IMR-90 (cell line): ENCODE measurements at regions not wholly inside any gene's neighbourhood (a gene's known extent, or its start where the extent isn't known, plus 50 kb on each side); places are given as distances from the start of the nearest gene placed in this dataset.

Experiments
- ATAC-seq: fragments of 200-7000 bp; cut with Tn5 transposase; 2 replicates; pipeline ENCODE4 v1.9.1; 2020; ENCODE audit warnings: low read depth, mild to moderate bottlenecking, moderate library complexity
- BruUV-seq: library from RNA; stranded (reverse); fragments of 400-500 nt; replicated peaks from 2 replicates; lab custom pipeline; 2021; lab: Mats Ljungman, UMichigan
- CTCF ChIA-PET: fragments of 300-600 bp; formaldehyde crosslinking; extraction: SDS; loops from one replicate; lab custom pipeline; 2021; ENCODE audit warnings: antibody characterized with exemption; lab: Yijun Ruan, JAX
- POLR2A ChIA-PET: fragments of 300-600 bp; sonication (Branson Sonifier 250); formaldehyde crosslinking; loops from one replicate; lab custom pipeline; 2022; ENCODE audit warnings: antibody characterized with exemption; ENCODE audit not compliant: unreplicated experiment; lab: Charles Lee
- DNase-seq: peaks from one replicate; pipeline ENCODE4 v3.0.0; 2013
- H2AFZ ChIP-seq: replicated peaks from 2 replicates; pipeline ENCODE3; 2013; ENCODE audit warnings: low read length, mild to moderate bottlenecking; ENCODE audit not compliant: poor library complexity
- H2AK5ac ChIP-seq: 2 replicates; pipeline ENCODE4 v1.6.1; 2013; ENCODE audit warnings: low read depth, low read length, inconsistent platforms
- H2AK9ac ChIP-seq: replicated peaks from 2 replicates; pipeline ENCODE3; 2013; ENCODE audit warnings: mild to moderate bottlenecking, low read depth, low read length, moderate library complexity; ENCODE audit not compliant: poor library complexity
- H2BK120ac ChIP-seq: 2 replicates; pipeline ENCODE4 v1.6.1; 2013; ENCODE audit warnings: low read depth, low read length, inconsistent platforms
- H2BK15ac ChIP-seq: 3 replicates; pipeline ENCODE4 v1.6.1; 2013; ENCODE audit warnings: low read depth, low read length, inconsistent platforms
- H2BK20ac ChIP-seq: 2 replicates; pipeline ENCODE4 v1.6.1; 2013; ENCODE audit warnings: low read depth, mild to moderate bottlenecking, inconsistent platforms, low read length, moderate library complexity
- H2BK5ac ChIP-seq: 2 replicates; pipeline ENCODE4 v1.6.1; 2013; ENCODE audit warnings: mild to moderate bottlenecking, low read depth, low read length, inconsistent platforms; ENCODE audit not compliant: poor library complexity, severe bottlenecking
- H3K14ac ChIP-seq: replicated peaks from 2 replicates; pipeline ENCODE4 v1.6.1; 2013; ENCODE audit warnings: low read depth, low read length, inconsistent platforms
- H3K18ac ChIP-seq: 2 replicates; pipeline ENCODE4 v1.6.1; 2013; ENCODE audit warnings: low read depth, low read length, control low read depth
- H3K23ac ChIP-seq: 2 replicates; pipeline ENCODE4 v1.6.1; 2013; ENCODE audit warnings: low read depth, low read length, inconsistent platforms
- H3K27ac ChIP-seq: 2 replicates; pipeline ENCODE4 v1.5.1; 2013; ENCODE audit warnings: mild to moderate bottlenecking, control low read depth, low read length; ENCODE audit not compliant: insufficient read depth
- H3K27me3 ChIP-seq: 2 replicates; pipeline ENCODE4 v1.6.1; 2013; ENCODE audit warnings: low read length; ENCODE audit not compliant: control insufficient read depth, insufficient read depth
- H3K36me3 ChIP-seq: 2 replicates; pipeline ENCODE4 v1.6.1; 2013; ENCODE audit warnings: low read length, mixed read lengths; ENCODE audit not compliant: control insufficient read depth, insufficient read depth
- H3K4ac ChIP-seq: 2 replicates; pipeline ENCODE4 v1.6.1; 2013; ENCODE audit warnings: low read depth, low read length, inconsistent platforms
- H3K4me1 ChIP-seq: 2 replicates; pipeline ENCODE4 v1.6.1; 2013; ENCODE audit warnings: low read length, mixed read lengths; ENCODE audit not compliant: control insufficient read depth, insufficient read depth
- H3K4me2 ChIP-seq: 2 replicates; pipeline ENCODE4 v1.6.1; 2013; ENCODE audit warnings: low read depth, mild to moderate bottlenecking, control low read depth, low read length, moderate library complexity
- H3K4me3 ChIP-seq: 2 replicates; pipeline ENCODE4 v1.5.1; 2013; ENCODE audit warnings: low read depth, mild to moderate bottlenecking, control low read depth, low read length, moderate library complexity; ENCODE audit not compliant: insufficient read depth
- H3K56ac ChIP-seq: 2 replicates; pipeline ENCODE4 v1.6.1; 2013; ENCODE audit warnings: low read length, inconsistent platforms; ENCODE audit not compliant: insufficient read depth; ENCODE audit errors: extremely low read depth
- H3K79me1 ChIP-seq, 2 experiments: 2 replicates each; pipeline ENCODE4 v1.6.1; 2013; ENCODE audit warnings: low read length in 2 of 2, inconsistent platforms in 1 of 2, low read depth in 1 of 2
- H3K9ac ChIP-seq: 2 replicates; pipeline ENCODE4 v1.6.1; 2013; ENCODE audit warnings: low read depth, low read length, control low read depth
- H3K9me1 ChIP-seq: 2 replicates; pipeline ENCODE4 v1.6.1; 2013; ENCODE audit warnings: low read length, inconsistent platforms; ENCODE audit not compliant: insufficient read depth
- H3K9me3 ChIP-seq: 2 replicates; pipeline ENCODE4 v1.6.1; 2013; ENCODE audit warnings: low read length; ENCODE audit not compliant: control insufficient read depth, insufficient read depth
- H4K20me1 ChIP-seq: 2 replicates; pipeline ENCODE4 v1.6.1; 2013; ENCODE audit warnings: low read length, inconsistent platforms; ENCODE audit not compliant: insufficient read depth
- H4K5ac ChIP-seq: 2 replicates; pipeline ENCODE4 v1.6.1; 2013; ENCODE audit warnings: mild to moderate bottlenecking, low read depth, low read length, control low read depth
- H4K8ac ChIP-seq, 2 experiments: 2 replicates each; pipeline ENCODE4 v1.6.1; 2013; ENCODE audit warnings: low read depth in 2 of 2, low read length in 2 of 2, control low read depth in 1 of 2, inconsistent platforms in 1 of 2
- H4K91ac ChIP-seq: 2 replicates; pipeline ENCODE4 v1.6.1; 2013; ENCODE audit warnings: low read depth, low read length, inconsistent platforms; ENCODE audit not compliant: insufficient read depth
- BHLHE40 ChIP-seq: fragments of 150-350 bp; IDR thresholded peaks from 2 replicates; pipeline ENCODE4 v1.6.1; 2016; ENCODE audit warnings: mild to moderate bottlenecking, low read depth, low read length
- CEBPB ChIP-seq: IDR thresholded peaks from 2 replicates; pipeline ENCODE4 v1.6.1; 2012; ENCODE audit warnings: low read depth, low read length, improper control_type of control experiment
- CHD1 ChIP-seq: IDR thresholded peaks from 2 replicates; pipeline ENCODE4 v1.6.1; 2012; ENCODE audit warnings: low read depth, low read length, improper control_type of control experiment
- FOS ChIP-seq: fragments of 150-350 bp; IDR thresholded peaks from 2 replicates; pipeline ENCODE4 v1.6.1; 2016; ENCODE audit warnings: low read depth, low read length
- MAFK ChIP-seq: IDR thresholded peaks from 2 replicates; pipeline ENCODE4 v1.6.1; 2012; ENCODE audit warnings: low read depth, low read length, improper control_type of control experiment
- MAZ ChIP-seq: IDR thresholded peaks from 2 replicates; pipeline ENCODE4 v1.6.1; 2012; ENCODE audit warnings: low read depth, mild to moderate bottlenecking, low read length, improper control_type of control experiment, moderate library complexity, borderline replicate concordance
- MXI1 ChIP-seq: IDR thresholded peaks from 2 replicates; pipeline ENCODE4 v1.6.1; 2012; ENCODE audit warnings: low read depth, mild to moderate bottlenecking, low read length, moderate library complexity, borderline replicate concordance
- NFE2L2 ChIP-seq: fragments of 150-350 bp; IDR thresholded peaks from 2 replicates; pipeline ENCODE4 v1.6.1; 2016; ENCODE audit warnings: low read depth, mild to moderate bottlenecking, low read length
- POLR2A ChIP-seq: IDR thresholded peaks from 2 replicates; pipeline ENCODE4 v1.6.1; 2012; ENCODE audit warnings: mild to moderate bottlenecking, low read depth, low read length
- RAD21 ChIP-seq: IDR thresholded peaks from 2 replicates; pipeline ENCODE4 v1.6.1; 2012; ENCODE audit warnings: low read length, improper control_type of control experiment
- RCOR1 ChIP-seq: IDR thresholded peaks from 2 replicates; pipeline ENCODE4 v1.6.1; 2012; ENCODE audit warnings: mild to moderate bottlenecking, low read length, improper control_type of control experiment; ENCODE audit not compliant: insufficient replicate concordance
- RFX5 ChIP-seq: IDR thresholded peaks from 2 replicates; pipeline ENCODE4 v1.8.0; 2012; ENCODE audit warnings: low read depth, mild to moderate bottlenecking, low read length, moderate library complexity
- SMC3 ChIP-seq: fragments of 150-350 bp; IDR thresholded peaks from 2 replicates; pipeline ENCODE4 v1.6.1; 2016; ENCODE audit warnings: low read depth, mild to moderate bottlenecking, antibody characterized with exemption, low read length, moderate library complexity
- WGBS, 2 experiments: methylation state at CpG; one replicate each; pipeline versions ENCODE4 v1.1.5 to v1.1.7; 2013; ENCODE audit warnings: missing lambda C conversion rate in 2 of 2; ENCODE audit not compliant: insufficient read length in 1 of 2; ENCODE audit errors: extremely low coverage in 2 of 2; 5-methylcytosine and 5-hydroxymethylcytosine counted together
- dilution Hi-C: fragments of 300-500 bp; cut with HindIII; formaldehyde crosslinking; loops from one replicate; pipeline ENCODE4 v1.14.3; 2018; ENCODE audit warnings: low sequenced_read_pairs; ENCODE audit not compliant: unreplicated experiment
- in situ Hi-C: fragments of 300-500 bp; cut with MboI; formaldehyde crosslinking; loops from 3 replicates; pipeline ENCODE4 v1.14.3; 2019; ENCODE audit warnings: low sequenced_read_pairs, inconsistent platforms, mixed read lengths
- intact Hi-C: fragments of 100-400 bp; cut with micrococcal nuclease; formaldehyde crosslinking; loops from 2 replicates; pipeline ENCODE4 v1.10.0; 2022
- TF ChIP-seq, protein P1 (sequence below): fragments of 150-350 bp; IDR thresholded peaks from 2 replicates; pipeline ENCODE4 v1.6.1; 2017; ENCODE audit warnings: mild to moderate bottlenecking, antibody characterized with exemption, low read length, low read depth
- TF ChIP-seq, protein P2 (sequence below): conservative IDR thresholded peaks from 2 replicates; pipeline ENCODE4 v1.5.1; 2012; ENCODE audit warnings: mild to moderate bottlenecking, low read depth, low read length, improper control_type of control experiment
- TF ChIP-seq, protein P3 (sequence below): fragments of 150-350 bp; IDR thresholded peaks from 2 replicates; pipeline ENCODE4 v1.6.1; 2016; ENCODE audit warnings: low read depth, mild to moderate bottlenecking, low read length, moderate library complexity, borderline replicate concordance

DNA sequence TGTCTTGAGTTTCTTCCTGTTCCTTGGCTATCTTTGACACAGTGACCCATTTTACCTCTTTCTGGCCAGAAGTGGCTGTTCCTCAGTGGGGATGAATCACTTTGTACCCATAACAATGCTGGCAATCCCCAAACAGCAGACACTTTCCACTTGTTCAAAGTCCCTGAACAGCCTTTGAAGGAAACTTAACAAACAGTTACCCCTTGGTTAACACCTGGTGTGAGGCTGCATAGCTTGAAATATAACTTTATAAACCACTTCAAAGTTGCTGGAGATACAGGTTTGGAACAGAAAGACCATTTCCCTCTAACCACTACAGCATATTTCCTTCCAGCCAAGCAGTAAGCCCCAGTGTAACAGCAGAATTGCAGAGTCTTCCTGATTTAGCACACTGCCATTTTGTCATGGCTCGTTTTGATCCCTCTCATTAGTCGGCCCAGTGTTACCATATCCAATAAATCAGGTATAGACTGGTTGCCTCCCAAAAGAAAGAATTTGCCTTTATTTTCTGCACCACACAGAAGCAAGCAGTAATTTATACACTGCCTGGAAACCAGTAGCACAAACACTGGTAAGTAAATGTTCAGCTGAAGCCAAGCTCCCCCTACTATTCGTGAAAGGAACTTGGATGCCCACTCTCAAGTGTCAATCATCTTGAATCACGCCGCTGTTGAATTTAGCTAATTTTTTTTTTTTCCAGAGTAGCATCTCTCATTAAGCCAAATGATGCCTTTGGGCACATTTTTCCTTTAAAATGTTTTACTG is 225.9 kb downstream of the PIK3R1 start:
- Histone ChIP-seq H3K18ac (no peak overlapping the region), H4K20me1 (no peaks in the 10 kb centered on the region), H3K4ac (no peak overlapping the region), H3K36me3 (no peaks in the 10 kb centered on the region), H3K27ac (no peak overlapping the region), H4K5ac (no peak overlapping the region), H3K56ac (no peak overlapping the region), H3K9me3 (no peaks in the 10 kb centered on the region), H2AFZ (no peak overlapping the region), H2AK9ac (no peak overlapping the region), H2BK120ac (no peak overlapping the region), H4K8ac (no peak overlapping the region), H3K9me1 (peaks cover 3% of the 10 kb centered on the region; the same call in 1 of the 2 replicates), H2BK20ac (no peak overlapping the region), H3K4me3 (no peak overlapping the region), H3K27me3 (no peaks in the 10 kb centered on the region), H4K91ac (no peak overlapping the region), H2BK5ac (no peak overlapping the region), H2AK5ac (no peak overlapping the region), H3K4me2 (no peak overlapping the region), H3K23ac (no peak overlapping the region), H2BK15ac (no peak overlapping the region), H3K4me1 (peaks cover 3% of the 10 kb centered on the region; the same call in 1 of the 2 replicates), H3K14ac (no peak overlapping the region), H3K79me1 (no peaks in the 10 kb centered on the region), H3K9ac (no peak overlapping the region)
- 83% methylated on average over 2 of the region's 5 CpGs; no CpG with 5 or more reads in 1 of the 2 experiments for WGBS, 2 experiments
- DNase-seq (no peak), ATAC-seq (no peak)
- POLR2A ChIA-PET: no interaction called here
- in situ Hi-C loops: no loop called here
- BruUV-seq: no TSS peak
- CTCF ChIA-PET: no interaction called here
- dilution Hi-C loops: no loop called here
- no peak for TF ChIP-seq RFX5
- TF ChIP-seq BHLHE40: no peak
- no peak for TF ChIP-seq CEBPB
- no peak for TF ChIP-seq MXI1
- no peak for TF ChIP-seq CHD1
- TF ChIP-seq RCOR1: no peak
- TF ChIP-seq, protein P1, sequence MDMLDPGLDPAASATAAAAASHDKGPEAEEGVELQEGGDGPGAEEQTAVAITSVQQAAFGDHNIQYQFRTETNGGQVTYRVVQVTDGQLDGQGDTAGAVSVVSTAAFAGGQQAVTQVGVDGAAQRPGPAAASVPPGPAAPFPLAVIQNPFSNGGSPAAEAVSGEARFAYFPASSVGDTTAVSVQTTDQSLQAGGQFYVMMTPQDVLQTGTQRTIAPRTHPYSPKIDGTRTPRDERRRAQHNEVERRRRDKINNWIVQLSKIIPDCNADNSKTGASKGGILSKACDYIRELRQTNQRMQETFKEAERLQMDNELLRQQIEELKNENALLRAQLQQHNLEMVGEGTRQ: no peak
- TF ChIP-seq MAFK: no peak
- no peak for TF ChIP-seq SMC3
- TF ChIP-seq NFE2L2: no peak
- TF ChIP-seq, protein P2, sequence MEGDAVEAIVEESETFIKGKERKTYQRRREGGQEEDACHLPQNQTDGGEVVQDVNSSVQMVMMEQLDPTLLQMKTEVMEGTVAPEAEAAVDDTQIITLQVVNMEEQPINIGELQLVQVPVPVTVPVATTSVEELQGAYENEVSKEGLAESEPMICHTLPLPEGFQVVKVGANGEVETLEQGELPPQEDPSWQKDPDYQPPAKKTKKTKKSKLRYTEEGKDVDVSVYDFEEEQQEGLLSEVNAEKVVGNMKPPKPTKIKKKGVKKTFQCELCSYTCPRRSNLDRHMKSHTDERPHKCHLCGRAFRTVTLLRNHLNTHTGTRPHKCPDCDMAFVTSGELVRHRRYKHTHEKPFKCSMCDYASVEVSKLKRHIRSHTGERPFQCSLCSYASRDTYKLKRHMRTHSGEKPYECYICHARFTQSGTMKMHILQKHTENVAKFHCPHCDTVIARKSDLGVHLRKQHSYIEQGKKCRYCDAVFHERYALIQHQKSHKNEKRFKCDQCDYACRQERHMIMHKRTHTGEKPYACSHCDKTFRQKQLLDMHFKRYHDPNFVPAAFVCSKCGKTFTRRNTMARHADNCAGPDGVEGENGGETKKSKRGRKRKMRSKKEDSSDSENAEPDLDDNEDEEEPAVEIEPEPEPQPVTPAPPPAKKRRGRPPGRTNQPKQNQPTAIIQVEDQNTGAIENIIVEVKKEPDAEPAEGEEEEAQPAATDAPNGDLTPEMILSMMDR: no peak
- TF ChIP-seq POLR2A: no peak
- TF ChIP-seq FOS: no peak
- TF ChIP-seq MAZ: no peak
- TF ChIP-seq, protein P3, sequence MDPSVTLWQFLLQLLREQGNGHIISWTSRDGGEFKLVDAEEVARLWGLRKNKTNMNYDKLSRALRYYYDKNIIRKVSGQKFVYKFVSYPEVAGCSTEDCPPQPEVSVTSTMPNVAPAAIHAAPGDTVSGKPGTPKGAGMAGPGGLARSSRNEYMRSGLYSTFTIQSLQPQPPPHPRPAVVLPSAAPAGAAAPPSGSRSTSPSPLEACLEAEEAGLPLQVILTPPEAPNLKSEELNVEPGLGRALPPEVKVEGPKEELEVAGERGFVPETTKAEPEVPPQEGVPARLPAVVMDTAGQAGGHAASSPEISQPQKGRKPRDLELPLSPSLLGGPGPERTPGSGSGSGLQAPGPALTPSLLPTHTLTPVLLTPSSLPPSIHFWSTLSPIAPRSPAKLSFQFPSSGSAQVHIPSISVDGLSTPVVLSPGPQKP: no peak
- TF ChIP-seq RAD21: no peak
- intact Hi-C loops: no loop called here
